Gastrocnemius medialis (tissue), 4 donors: ENCODE measurements at regions not wholly inside any gene's neighbourhood (a gene's known extent, or its start where the extent isn't known, plus 50 kb on each side); places are given as distances from the start of the nearest gene placed in this dataset.

ENCODE experiments used
- ATAC-seq, 2 donors: fragments of 150-250 bp; one replicate each; pipeline ENCODE4 v1.9.1; 2016
- DNase-seq, 2 donors: peaks; one replicate each; pipeline ENCODE4 v3.0.0-alpha.2; 2019
- H3K27ac ChIP-seq, 4 donors: fragments of 200-600 bp; sonication (generic); 1 replicate in 1 of 4; 2 replicates in 3 of 4; pipeline ENCODE4 v1.5.1; 2016 to 2018; ENCODE audit warnings: mild to moderate bottlenecking in 2 of 4, moderate library complexity in 1 of 4
- H3K27me3 ChIP-seq, 3 donors: fragments of 200-600 bp; sonication (generic) in 2 of 3; 1 replicate in 1 of 3; 2 replicates in 2 of 3; pipeline versions ENCODE4 v1.5.1 to v1.6.0; 2016 to 2019; ENCODE audit warnings: mild to moderate bottlenecking in 1 of 3, moderate library complexity in 1 of 3
- H3K36me3 ChIP-seq, 2 donors: fragments of 200-600 bp; sonication (generic) in 1 of 2; one replicate each; pipeline ENCODE4 v1.5.1; 2017 to 2018
- H3K4me1 ChIP-seq, 2 donors: fragments of 200-600 bp; sonication (generic) in 1 of 2; one replicate each; pipeline ENCODE4 v1.5.1; 2016 to 2017; ENCODE audit warnings: mild to moderate bottlenecking in 2 of 2
- H3K4me3 ChIP-seq, 4 donors: fragments of 200-600 bp; sonication (generic) in 3 of 4; 1 replicate in 1 of 4; 2 replicates in 3 of 4; pipeline ENCODE4 v1.5.1; 2016 to 2019; ENCODE audit warnings: mild to moderate bottlenecking in 2 of 4
- H3K9me3 ChIP-seq, 3 donors: fragments of 200-600 bp; sonication (generic) in 2 of 3; 1 replicate in 1 of 3; 2 replicates in 2 of 3; pipeline ENCODE4 v1.5.1; 2016 to 2019
- POLR2A ChIP-seq, 2 donors: fragments of 450-650 bp; IDR thresholded peaks; one replicate each; pipeline ENCODE4 v1.6.1; 2017; ENCODE audit warnings: antibody characterized with exemption in 2 of 2, mild to moderate bottlenecking in 2 of 2, moderate library complexity in 2 of 2
- in situ Hi-C, 4 donors: fragments of 200-750 bp; cut with MboI; loops; one replicate each; pipeline versions ENCODE4 v1.15.0 to v1.8.0; 2017; ENCODE audit warnings: low sequenced_read_pairs in 4 of 4
- intact Hi-C: fragments of 100-400 bp; cut with DNase I; formaldehyde crosslinking; loops from one replicate; pipeline ENCODE4 v1.15.1; 2023; ENCODE audit warnings: low total_unique reads
- TF ChIP-seq, protein P1 (sequence below), 5 experiments: fragments of 450-650 bp in 3 of 5; fragments of 200-600 bp in 2 of 5; sonication (generic) in 2 of 5; IDR thresholded peaks in 4 of 5; conservative IDR thresholded peaks in 1 of 5; 1 replicate in 4 of 5; 2 replicates in 1 of 5; pipeline ENCODE4 v1.5.1; 2016 to 2019; ENCODE audit warnings: antibody characterized with exemption in 5 of 5, mild to moderate bottlenecking in 3 of 5, moderate library complexity in 3 of 5

GRCh38 chr7:115356999-115357702, 435.3 kb downstream of the MDFIC start:
- ATAC-seq (no peak), DNase-seq (no peak)
- TF ChIP-seq POLR2A (IDR thresholded peaks at IDR 0.05): no peak
- TF ChIP-seq, protein P1, sequence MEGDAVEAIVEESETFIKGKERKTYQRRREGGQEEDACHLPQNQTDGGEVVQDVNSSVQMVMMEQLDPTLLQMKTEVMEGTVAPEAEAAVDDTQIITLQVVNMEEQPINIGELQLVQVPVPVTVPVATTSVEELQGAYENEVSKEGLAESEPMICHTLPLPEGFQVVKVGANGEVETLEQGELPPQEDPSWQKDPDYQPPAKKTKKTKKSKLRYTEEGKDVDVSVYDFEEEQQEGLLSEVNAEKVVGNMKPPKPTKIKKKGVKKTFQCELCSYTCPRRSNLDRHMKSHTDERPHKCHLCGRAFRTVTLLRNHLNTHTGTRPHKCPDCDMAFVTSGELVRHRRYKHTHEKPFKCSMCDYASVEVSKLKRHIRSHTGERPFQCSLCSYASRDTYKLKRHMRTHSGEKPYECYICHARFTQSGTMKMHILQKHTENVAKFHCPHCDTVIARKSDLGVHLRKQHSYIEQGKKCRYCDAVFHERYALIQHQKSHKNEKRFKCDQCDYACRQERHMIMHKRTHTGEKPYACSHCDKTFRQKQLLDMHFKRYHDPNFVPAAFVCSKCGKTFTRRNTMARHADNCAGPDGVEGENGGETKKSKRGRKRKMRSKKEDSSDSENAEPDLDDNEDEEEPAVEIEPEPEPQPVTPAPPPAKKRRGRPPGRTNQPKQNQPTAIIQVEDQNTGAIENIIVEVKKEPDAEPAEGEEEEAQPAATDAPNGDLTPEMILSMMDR (IDR thresholded peaks at IDR 0.05 in 4 of 5, conservative IDR thresholded peaks at IDR 0.05 in 1 of 5): no peak
- H3K9me3 ChIP-seq: no peaks in the 10 kb centered on the region
- no peak overlapping the region for H3K4me3 ChIP-seq
- H3K4me1 ChIP-seq: no peaks in the 10 kb centered on the region
- no peaks in the 10 kb centered on the region for H3K27me3 ChIP-seq
- H3K36me3 ChIP-seq: no peaks in the 10 kb centered on the region
- no peak overlapping the region for H3K27ac ChIP-seq
- in situ Hi-C loops: no loop called here
- intact Hi-C loops: no loop called here

- intact Hi-C loops (no loop called here), in situ Hi-C loops (no loop called here)
- Histone ChIP-seq H3K36me3 (no peaks in the 10 kb centered on the region), H3K4me3 (no peak overlapping the region), H3K27ac (no peak overlapping the region), H3K27me3 (no peaks in the 10 kb centered on the region), H3K4me1 (no peaks in the 10 kb centered on the region), H3K9me3 (no peaks in the 10 kb centered on the region)
- ATAC-seq: no peak
- TF ChIP-seq, protein P1 (IDR thresholded peaks at IDR 0.05 in 4 of 5, conservative IDR thresholded peaks at IDR 0.05 in 1 of 5): peak in 1 of 5 experiments; percentile 29
- TF ChIP-seq POLR2A (IDR thresholded peaks at IDR 0.05): no peak
- no peak for DNase-seq
These were observed 434.3 kb downstream of the MDFIC start for GRCh38 chr7:115356139-115356746.

- Histone ChIP-seq H3K27me3 (no peaks in the 10 kb centered on the region), H3K4me3 (no peak overlapping the region), H3K36me3 (no peaks in the 10 kb centered on the region), H3K27ac (no peak overlapping the region), H3K9me3 (no peaks in the 10 kb centered on the region), H3K4me1 (no peaks in the 10 kb centered on the region)
- in situ Hi-C loops: no loop called here
- no peak for DNase-seq
- intact Hi-C loops: no loop called here
- no peak for TF ChIP-seq POLR2A (IDR thresholded peaks at IDR 0.05)
- TF ChIP-seq, protein P1 (IDR thresholded peaks at IDR 0.05 in 4 of 5, conservative IDR thresholded peaks at IDR 0.05 in 1 of 5): no peak
- no peak for ATAC-seq
These were observed 433.0 kb downstream of the MDFIC start for GRCh38 chr7:115354925-115355324.

- no peak for TF ChIP-seq POLR2A (IDR thresholded peaks at IDR 0.05)
- TF ChIP-seq, protein P1 (IDR thresholded peaks at IDR 0.05 in 4 of 5, conservative IDR thresholded peaks at IDR 0.05 in 1 of 5): no peak
- H3K4me3 ChIP-seq: no peak overlapping the region
- H3K4me1 ChIP-seq: no peaks in the 10 kb centered on the region
- intact Hi-C loops: no loop called here
- DNase-seq (no peak), ATAC-seq (no peak)
- H3K36me3 ChIP-seq: no peaks in the 10 kb centered on the region
- no peaks in the 10 kb centered on the region for H3K9me3 ChIP-seq
- in situ Hi-C loops: no loop called here
- H3K27me3 ChIP-seq: no peaks in the 10 kb centered on the region
- no peak overlapping the region for H3K27ac ChIP-seq
These were observed 430.5 kb downstream of the MDFIC start for GRCh38 chr7:115352375-115352774.
